GM10248 (cell line): ENCODE measurements at regions not wholly inside any gene's neighbourhood (a gene's known extent, or its start where the extent isn't known, plus 50 kb on each side); places are given as distances from the start of the nearest gene placed in this dataset.

Experiments used
- CTCF ChIA-PET: fragments of 300-600 bp; sonication (Branson Sonifier 250); formaldehyde crosslinking; extraction: SDS; loops from one replicate; lab custom pipeline; 2021; ENCODE audit warnings: antibody characterized with exemption; lab: Yijun Ruan, JAX
- POLR2A ChIA-PET: fragments of 350-650 bp; sonication (Branson Sonifier 250); formaldehyde crosslinking; extraction: SDS; loops from one replicate; lab custom pipeline; 2020; ENCODE audit warnings: antibody characterized with exemption; lab: Yijun Ruan, JAX
- DNase-seq: peaks from one replicate; pipeline ENCODE4 v3.0.0; 2012; ENCODE audit errors: extremely low spot score
- TF ChIP-seq, protein P1 (sequence below): IDR thresholded peaks from 2 replicates; pipeline ENCODE4 v1.5.1; 2012; ENCODE audit warnings: mild to moderate bottlenecking, low read depth; ENCODE audit errors: extremely low read depth, missing control alignments, control extremely low read depth

DNA sequence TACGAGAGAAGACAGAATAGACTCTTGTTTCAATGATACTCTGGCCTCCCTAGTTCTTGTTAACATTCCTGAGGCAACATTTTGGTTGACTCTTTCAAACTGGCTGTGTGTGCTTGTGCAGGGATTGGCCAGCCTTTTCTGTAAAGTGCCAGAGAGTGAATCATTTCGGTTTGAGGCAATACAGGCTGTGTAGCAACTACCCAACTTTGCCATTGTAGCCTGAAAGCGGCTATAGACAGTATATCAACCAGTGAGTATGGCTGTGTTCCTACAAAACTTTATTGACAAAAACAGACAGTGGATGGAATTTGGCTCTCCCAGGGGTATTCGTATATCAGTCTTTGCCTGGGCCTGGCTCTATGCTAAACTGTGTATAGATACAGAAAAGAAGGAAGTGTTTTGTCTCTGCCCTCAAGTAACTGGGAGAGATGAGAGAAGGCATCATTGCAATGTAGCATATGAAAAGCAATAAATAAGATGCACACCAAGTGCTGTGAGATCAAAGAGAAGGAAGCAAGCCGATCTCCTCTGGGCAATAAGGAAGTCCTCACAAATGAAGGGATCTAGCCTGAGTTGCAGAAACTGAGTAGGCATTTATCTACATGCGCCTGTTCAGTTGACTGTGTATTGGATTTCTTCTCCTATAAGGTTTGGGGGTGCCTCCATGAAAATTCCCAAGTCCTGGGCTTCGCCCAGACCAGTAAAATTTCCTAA lies 568.0 kb upstream of the KLF4 start:
- ChIA-PET CTCF (no interaction called here), POLR2A (no interaction called here)
- DNase-seq, result no peak
- TF ChIP-seq, protein P1, sequence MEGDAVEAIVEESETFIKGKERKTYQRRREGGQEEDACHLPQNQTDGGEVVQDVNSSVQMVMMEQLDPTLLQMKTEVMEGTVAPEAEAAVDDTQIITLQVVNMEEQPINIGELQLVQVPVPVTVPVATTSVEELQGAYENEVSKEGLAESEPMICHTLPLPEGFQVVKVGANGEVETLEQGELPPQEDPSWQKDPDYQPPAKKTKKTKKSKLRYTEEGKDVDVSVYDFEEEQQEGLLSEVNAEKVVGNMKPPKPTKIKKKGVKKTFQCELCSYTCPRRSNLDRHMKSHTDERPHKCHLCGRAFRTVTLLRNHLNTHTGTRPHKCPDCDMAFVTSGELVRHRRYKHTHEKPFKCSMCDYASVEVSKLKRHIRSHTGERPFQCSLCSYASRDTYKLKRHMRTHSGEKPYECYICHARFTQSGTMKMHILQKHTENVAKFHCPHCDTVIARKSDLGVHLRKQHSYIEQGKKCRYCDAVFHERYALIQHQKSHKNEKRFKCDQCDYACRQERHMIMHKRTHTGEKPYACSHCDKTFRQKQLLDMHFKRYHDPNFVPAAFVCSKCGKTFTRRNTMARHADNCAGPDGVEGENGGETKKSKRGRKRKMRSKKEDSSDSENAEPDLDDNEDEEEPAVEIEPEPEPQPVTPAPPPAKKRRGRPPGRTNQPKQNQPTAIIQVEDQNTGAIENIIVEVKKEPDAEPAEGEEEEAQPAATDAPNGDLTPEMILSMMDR, result no peak

DNA sequence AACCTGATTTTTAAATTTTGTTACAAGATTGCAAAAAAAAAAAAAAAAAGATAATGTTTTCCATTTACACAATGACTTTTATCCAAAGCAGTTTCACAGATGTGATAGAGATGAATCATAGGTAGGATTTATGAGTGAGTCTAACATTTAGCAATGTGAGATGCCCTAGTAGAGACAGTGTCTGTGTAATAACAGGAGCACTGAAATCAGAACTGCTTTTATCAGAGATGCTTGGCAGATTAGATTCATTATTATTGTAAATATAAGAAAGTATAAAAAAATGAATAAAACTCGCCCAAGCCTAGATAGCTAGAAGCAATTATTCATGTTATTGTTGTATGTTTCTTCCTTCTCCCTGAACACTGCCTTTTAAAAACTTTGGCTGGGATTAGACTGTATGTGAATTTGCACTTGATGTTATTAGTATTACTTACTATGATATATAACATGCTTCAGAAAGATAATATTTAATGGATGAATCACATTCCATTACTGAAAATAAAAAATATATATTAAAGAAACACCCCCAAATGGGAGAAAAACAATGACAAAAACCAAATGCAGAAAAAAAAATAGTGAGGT lies 567.3 kb upstream of the KLF4 start:
- ChIA-PET POLR2A (no interaction called here), CTCF (no interaction called here)
- no peak for DNase-seq
- TF ChIP-seq, protein P1, result no peak

DNA sequence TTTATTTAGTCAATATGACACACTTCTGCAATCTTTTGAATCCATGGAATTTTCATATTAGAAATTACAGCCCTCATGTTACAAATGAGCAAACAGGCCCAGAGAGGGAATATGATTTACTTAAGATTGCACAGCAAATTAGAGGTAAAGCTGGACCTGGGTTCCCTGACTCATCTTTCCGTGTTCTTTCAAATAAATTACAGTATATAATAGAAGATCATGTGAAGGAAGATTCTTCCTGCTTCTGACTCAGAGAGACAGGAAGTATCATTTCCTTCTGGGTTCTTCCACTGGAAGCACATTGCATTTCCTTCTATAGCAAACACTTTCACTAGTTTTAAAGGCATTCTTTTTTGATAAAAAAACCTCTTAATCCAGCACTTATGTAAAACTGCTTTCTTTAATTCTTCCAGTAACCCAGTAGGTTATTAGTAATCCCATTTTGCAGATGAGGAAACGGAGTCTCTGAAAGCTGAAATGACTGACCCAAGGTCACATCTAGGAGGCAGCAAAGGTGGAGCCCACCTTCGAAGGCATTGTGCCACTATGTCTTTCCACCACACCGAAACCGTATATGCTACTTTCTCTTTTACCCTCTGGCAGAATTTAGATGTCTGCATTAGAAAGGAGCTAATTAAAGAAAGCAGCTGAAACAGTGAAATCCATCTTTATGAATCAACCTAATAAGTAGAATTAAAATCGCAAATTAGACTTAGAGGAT lies 566.7 kb upstream of the KLF4 start:
- TF ChIP-seq, protein P1, result no peak
- DNase-seq, result no peak
- POLR2A ChIA-PET, result no interaction called here
- CTCF ChIA-PET, result interaction anchor here (1.3 kb wide), 1 partner anchor 15 kb away, joined by 3 read pairs; no protein-coding TSS in a partner anchor

DNA sequence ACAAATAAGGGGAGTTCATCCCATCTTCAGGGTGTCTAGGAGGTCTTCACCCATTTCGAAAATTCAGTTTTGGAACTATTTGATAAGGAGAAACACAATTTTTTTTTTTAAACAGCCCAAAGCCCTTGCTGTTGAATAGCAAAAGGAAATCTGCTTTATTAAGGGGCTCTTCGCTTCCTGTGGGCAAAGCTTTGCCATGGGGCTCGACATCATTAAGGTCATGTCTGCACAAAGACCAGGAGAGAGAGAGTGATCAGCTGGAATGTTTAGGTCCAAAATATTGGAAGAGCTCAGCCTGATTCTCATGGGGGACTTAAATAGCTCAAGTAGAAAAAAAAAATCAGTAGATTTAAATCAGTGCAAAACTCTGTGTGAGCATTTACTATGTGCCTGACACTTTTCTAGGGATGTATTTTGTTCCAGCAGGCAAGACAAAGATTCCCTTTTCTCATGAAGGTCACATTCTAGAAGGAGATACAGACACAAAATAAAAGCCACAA lies 564.6 kb upstream of the KLF4 start:
- POLR2A ChIA-PET, result no interaction called here
- no peak for DNase-seq
- TF ChIP-seq, protein P1, result no peak
- CTCF ChIA-PET, result interaction anchor here (1.3 kb wide), 2 partner anchors 9 kb away, joined by 3 read pairs; no protein-coding TSS in a partner anchor

DNA sequence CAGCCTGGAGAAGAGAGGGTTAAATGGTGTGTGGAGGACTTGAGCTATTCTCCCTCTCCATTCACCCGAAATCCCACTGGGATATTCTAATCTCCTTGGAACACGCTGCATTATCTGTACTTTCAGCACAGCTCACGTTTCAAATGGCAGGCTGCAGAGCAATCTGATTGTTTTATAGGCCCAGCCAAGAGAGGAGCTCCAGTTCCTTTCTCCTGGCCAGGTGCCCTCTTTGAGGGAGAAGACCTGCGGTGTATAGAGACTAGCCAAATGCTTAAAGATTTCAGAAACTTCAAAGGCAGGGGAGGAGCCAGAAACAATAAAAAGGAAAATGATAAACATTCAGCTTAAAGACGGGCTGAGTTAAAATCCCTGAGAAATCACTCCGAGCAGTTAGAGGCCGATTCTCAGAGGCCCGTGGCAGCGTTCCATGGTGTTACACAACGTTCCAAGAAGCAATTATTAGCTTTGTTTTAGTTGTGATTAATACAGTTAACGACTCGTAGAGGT lies 564.0 kb upstream of the KLF4 start:
- DNase-seq, result no peak
- CTCF ChIA-PET, result interaction anchor here (1.3 kb wide), 1 partner anchor 9 kb away, joined by 3 read pairs; no protein-coding TSS in a partner anchor
- TF ChIP-seq, protein P1, result no peak
- POLR2A ChIA-PET, result no interaction called here

DNA sequence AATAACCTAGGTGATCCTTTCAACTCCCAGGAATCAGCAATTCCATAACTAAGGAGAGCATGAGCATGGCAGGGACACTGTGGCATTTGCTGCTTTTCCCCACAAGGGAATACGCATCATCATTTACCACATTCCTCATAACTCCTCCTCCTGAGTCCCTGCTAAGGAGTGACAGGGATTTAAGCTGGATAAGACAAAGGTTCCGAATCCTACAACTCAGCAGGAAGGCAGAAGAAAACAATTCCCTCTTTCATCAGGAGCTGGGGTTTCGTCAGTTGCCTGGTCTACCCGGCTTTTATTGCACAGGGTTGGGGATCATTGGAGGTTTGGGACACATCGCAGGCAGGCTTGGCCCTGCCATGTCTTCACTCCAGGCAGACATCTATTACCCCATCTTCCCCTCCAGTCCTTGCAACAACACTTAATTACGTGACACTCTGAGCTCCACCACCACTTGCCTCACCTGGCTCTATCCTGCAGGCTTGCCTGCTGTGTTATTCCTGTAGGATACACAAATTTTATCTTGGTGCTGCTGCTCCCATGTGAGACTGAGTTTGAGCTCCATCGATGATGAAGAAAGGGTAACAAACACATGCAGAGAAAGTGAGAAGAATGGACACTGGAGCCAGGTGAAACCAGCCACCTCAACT lies 563.0 kb upstream of the KLF4 start:
- CTCF ChIA-PET, result interaction anchor here (1.3 kb wide), 1 partner anchor 8 kb away, joined by 3 read pairs; no protein-coding TSS in a partner anchor
- POLR2A ChIA-PET, result no interaction called here
- TF ChIP-seq, protein P1, result no peak
- DNase-seq, result no peak
